IPS-NIHi11 (cell line): ENCODE measurements at regions not wholly inside any gene's neighbourhood (a gene's known extent, or its start where the extent isn't known, plus 50 kb on each side); places are given as distances from the start of the nearest gene placed in this dataset.

Experiments
- DNase-seq: peaks from one replicate; pipeline ENCODE4 v3.0.0; 2012; ENCODE audit warnings: mixed read lengths, low spot score

GRCh38 chr13:109977212-109977968 lies 191.0 kb upstream of the IRS2 start:
- no peak for DNase-seq

GRCh38 chr13:109976206-109976997 lies 190.0 kb upstream of the IRS2 start:
- no peak for DNase-seq

GRCh38 chr13:109974354-109974753 lies 188.0 kb upstream of the IRS2 start:
- DNase-seq = no peak

GRCh38 chr13:109973279-109973678 lies 186.9 kb upstream of the IRS2 start:
- no peak for DNase-seq

- DNase-seq = no peak
Measured at GRCh38 chr13:109971456-109972090, 185.2 kb upstream of the IRS2 start.

DNA sequence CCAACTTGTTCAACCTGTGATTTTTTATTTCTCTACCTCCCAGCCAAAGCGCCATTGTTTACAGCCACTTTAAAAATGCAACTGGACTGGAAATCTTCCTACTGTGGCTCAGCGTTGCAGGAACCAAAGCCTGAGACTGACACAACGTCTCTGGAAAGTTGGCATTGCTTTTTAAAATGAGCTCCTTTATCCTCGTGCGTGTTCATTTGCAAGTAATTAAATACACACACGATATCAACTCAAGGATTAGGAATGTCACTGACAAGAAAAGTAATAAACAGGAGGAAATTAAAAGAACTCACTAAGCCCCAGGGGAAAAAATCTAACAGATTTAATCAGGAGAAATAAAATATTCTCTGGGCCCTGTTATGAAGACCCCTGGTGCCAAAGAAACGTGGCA lies 184.6 kb upstream of the IRS2 start:
- DNase-seq = no peak

GRCh38 chr13:109968876-109969577 lies 182.6 kb upstream of the IRS2 start:
- DNase-seq = no peak

DNA sequence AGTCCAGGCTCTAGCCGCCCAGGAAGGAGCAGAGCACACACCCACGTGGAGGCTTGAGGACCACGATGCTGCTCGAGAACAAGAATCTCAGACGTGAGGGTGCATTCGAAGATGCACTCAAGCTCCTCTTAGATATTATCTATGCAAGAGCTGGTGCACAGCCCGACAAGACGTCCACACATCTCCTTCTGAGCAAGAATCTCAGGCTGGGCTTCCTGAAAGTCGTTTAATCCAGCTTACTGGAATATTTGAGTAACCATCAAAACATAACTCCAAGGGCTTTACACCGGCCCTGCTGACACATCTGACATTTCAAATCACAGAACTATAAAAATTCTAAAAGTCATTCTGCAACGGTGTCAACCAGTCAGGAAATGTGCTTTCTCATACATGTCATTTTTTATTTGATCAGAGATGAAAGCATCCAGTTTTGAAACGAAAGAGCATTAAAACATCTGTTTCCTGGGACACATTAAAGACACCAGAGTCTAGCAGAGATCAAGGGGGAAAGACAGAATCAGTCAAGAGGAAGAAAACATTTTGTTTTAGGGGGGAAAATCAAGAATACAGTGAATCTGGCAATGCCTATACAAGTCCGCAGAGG lies 177.7 kb upstream of the IRS2 start:
- DNase-seq = no peak

GRCh38 chr13:109963384-109963783 lies 177.0 kb upstream of the IRS2 start:
- no peak for DNase-seq

GRCh38 chr13:109959903-109960302 lies 173.5 kb upstream of the IRS2 start:
- DNase-seq = no peak

DNA sequence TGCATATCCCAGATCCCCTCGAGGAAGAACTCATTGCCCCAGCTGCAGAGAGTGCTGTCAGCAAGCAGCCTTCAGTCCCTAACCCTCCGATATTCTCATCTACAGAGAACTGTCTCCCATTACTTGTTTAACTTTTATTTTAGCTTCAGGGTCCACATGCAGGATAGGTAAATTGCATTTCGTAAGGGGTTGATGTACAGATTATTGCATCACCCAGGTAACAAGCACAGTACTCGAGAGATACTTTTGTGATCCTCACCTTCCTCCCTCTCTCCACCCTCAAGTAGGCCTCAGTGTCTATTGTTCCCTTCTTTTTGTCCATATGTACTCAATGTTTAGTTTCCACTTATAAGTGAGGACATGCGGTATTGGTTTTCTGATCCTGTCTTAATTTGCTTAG lies 171.5 kb upstream of the IRS2 start:
- DNase-seq = no peak

GRCh38 chr13:109955598-109955997 lies 169.2 kb upstream of the IRS2 start:
- no peak for DNase-seq

GRCh38 chr13:109954441-109954840 lies 168.1 kb upstream of the IRS2 start:
- DNase-seq = no peak

DNA sequence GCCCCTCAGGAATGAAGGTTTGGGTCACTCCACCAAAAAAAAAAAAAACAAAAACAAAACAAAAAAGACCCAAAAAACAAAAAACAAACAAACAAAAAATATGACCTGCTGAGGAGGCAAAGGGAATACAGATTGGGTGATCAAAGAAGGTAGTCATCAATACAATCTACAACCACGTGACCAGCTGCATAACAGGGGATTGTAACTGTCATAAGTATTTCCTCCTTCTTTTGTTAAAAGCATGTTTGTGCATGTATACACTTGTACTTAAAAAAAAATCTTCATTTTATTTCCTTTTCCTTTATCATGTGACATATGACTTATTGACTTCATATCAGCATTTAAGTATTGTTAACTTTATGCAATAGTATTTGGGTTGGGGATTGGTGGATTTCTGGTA lies 165.1 kb upstream of the IRS2 start:
- DNase-seq = no peak

DNA sequence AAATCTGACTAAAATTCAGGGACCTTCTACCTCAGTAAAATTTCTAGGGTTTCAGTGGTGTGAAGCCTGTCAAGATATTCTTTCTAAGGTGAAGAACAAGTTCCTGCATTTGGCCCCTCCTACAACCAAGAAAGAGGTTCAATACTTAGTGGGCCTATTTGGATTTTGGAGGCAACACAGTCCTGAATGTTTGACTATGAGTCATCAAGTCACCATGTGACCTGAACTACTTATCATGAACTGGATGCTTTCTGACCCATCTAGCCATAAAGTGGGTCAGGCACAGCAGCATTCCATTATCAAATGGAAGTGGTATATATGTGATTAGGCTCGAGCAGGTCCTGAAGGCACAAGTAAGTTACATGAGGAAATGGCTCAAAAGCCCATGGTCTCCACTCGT lies 163.0 kb upstream of the IRS2 start:
- no peak for DNase-seq

GRCh38 chr13:109947006-109947405 lies 160.6 kb upstream of the IRS2 start:
- DNase-seq = no peak

- DNase-seq = no peak
Measured at GRCh38 chr13:109945206-109945960, 159.0 kb upstream of the IRS2 start.

GRCh38 chr13:109941951-109942350 lies 155.6 kb upstream of the IRS2 start:
- no peak for DNase-seq

GRCh38 chr13:109941221-109941620 lies 154.8 kb upstream of the IRS2 start:
- no peak for DNase-seq

GRCh38 chr13:109940637-109941036 lies 154.3 kb upstream of the IRS2 start:
- DNase-seq = no peak

DNA sequence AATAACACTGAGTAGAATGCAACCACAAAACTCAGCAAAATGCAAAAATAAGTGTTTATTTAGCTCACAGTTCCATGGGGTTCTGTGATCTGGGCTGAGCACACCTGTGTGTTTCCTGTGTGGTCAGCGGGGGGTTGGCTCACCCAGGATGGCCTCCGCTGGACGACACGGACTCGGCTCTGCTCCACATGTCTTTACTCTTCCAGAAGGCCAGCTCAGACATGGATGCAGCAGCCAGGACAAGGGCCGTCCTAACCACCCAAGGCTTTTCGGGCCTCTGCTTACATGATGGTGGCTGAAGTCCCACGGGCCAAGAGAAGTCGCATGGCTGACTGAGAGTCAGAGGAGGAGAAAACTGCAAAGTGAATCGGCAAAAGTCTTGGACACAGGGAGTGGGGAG lies 153.5 kb upstream of the IRS2 start:
- DNase-seq = no peak
